Heart left ventricle (tissue), 16 donors: ENCODE measurements at regions not wholly inside any gene's neighbourhood (a gene's known extent, or its start where the extent isn't known, plus 50 kb on each side); places are given as distances from the start of the nearest gene placed in this dataset.

Experiments used
- ATAC-seq, 4 donors: fragments of 200-7000 bp; cut with Tn5 transposase; one replicate each; pipeline ENCODE4 v1.9.1; 2020 to 2022; ENCODE audit warnings: moderate library complexity in 4 of 4, mild to moderate bottlenecking in 3 of 4, moderate number of reproducible peaks in 1 of 4
- DNase-seq, 5 donors: peaks; one replicate each; pipeline ENCODE4 v3.0.0-alpha.2; 2020
- H3K27ac ChIP-seq, 12 donors: fragments of 200-600 bp; sonication (generic) in 4 of 12; one replicate each; pipeline versions ENCODE4 v1.5.0 to v1.8.0; 2016 to 2022; ENCODE audit warnings: mild to moderate bottlenecking in 2 of 12
- H3K27me3 ChIP-seq, 9 donors: fragments of 200-600 bp; sonication (generic) in 2 of 9; one replicate each; pipeline versions ENCODE4 v1.5.1 to v1.8.0; 2016 to 2022; ENCODE audit warnings: mild to moderate bottlenecking in 3 of 9
- H3K36me3 ChIP-seq, 9 donors: fragments of 200-600 bp; sonication (generic) in 2 of 9; one replicate each; pipeline versions ENCODE4 v1.5.0 to v1.8.0; 2018 to 2022; ENCODE audit warnings: mild to moderate bottlenecking in 2 of 9
- H3K4me1 ChIP-seq, 12 donors: fragments of 200-600 bp; sonication (generic) in 4 of 12; one replicate each; pipeline versions ENCODE4 v1.5.0 to v1.8.0; 2016 to 2022; ENCODE audit warnings: mild to moderate bottlenecking in 3 of 12
- H3K4me3 ChIP-seq, 12 donors: fragments of 200-600 bp; sonication (generic) in 4 of 12; one replicate each; pipeline versions ENCODE4 v1.5.0 to v1.8.0; 2017 to 2022; ENCODE audit warnings: mild to moderate bottlenecking in 9 of 12, moderate library complexity in 4 of 12
- H3K9me3 ChIP-seq, 12 donors: fragments of 200-600 bp; sonication (generic) in 4 of 12; one replicate each; pipeline versions ENCODE4 v1.5.0 to v1.8.0; 2016 to 2022; ENCODE audit warnings: mild to moderate bottlenecking in 1 of 12
- CTCF ChIP-seq, 12 donors: fragments of 200-600 bp; sonication (generic) in 4 of 12; IDR thresholded peaks; one replicate each; pipeline versions ENCODE4 v1.5.0 to v1.8.0; 2018 to 2022; ENCODE audit warnings: antibody characterized with exemption in 12 of 12, mild to moderate bottlenecking in 5 of 12
- POLR2A ChIP-seq, 2 donors: fragments of 450-650 bp; IDR thresholded peaks; one replicate each; pipeline ENCODE4 v1.6.1; 2017; ENCODE audit warnings: antibody characterized with exemption in 2 of 2, mild to moderate bottlenecking in 2 of 2, moderate library complexity in 2 of 2
- WGBS, 4 donors: extraction: QIAGEN DNeasy Blood & Tissue Kit in 2 of 4; methylation state at CpG; one replicate each; pipeline versions ENCODE4 v1.1.5 to v1.1.7; 2013 to 2018; 5-methylcytosine and 5-hydroxymethylcytosine counted together
- intact Hi-C, 10 donors: fragments of 100-400 bp; cut with DNase I; formaldehyde crosslinking; loops; one replicate each; pipeline versions ENCODE4 v1.11.1 to v1.14.2; 2022
- donor health status: ischemic (EF 13 %, LVEDD 7.1; RV severe dilation, severe dysfunction).
- donor health status: healthy with polysubstance abuse.
- donor health status: DM: no; HTN: yes; CAD: no.
- donor health status: DM: no; HTN: no; CAD: no.
- donor health status: ischemic (EF 25% LVEDD 6.9; RV normal size, moderate dysfunction).
- donor health status: ischemic (EF 25% LVEDD 5.7; RV mildly dilated, moderate dysfunction).
- donor health status: healthy.
- donor health status: DM: yes; HTN: yes; CAD: no.
- donor health status: ischemic (EF 35%, LVEDD 5.7; RV mildly dilated, moderate dysfunction).
- donor health status: nonischemic (EF 11% LVEDD 7.7; RV severe dilation, severe dysfunction).
- donor health status: DM: yes; HTN: yes; CAD: no.
- donor health status: PGD.
- donor health status: ischemic (EF 29% LVEDD 5.4; RV normal size, mild dysfunction).
- donor health status: nonischemic (EF 23%, LVEDD 6.1; RV moderate dilation, normal function).

- no peak overlapping the region for H3K4me3 ChIP-seq
- ATAC-seq (no peak), DNase-seq (no peak)
- no peaks in the 10 kb centered on the region for H3K27me3 ChIP-seq
- no peaks in the 10 kb centered on the region for H3K36me3 ChIP-seq
- H3K27ac ChIP-seq: no peak overlapping the region
- H3K9me3 ChIP-seq: no peaks in the 10 kb centered on the region
- peaks cover 0 to 5% (median 0%) of the 10 kb centered on the region in 12 donors for H3K4me1 ChIP-seq
- 82 to 89% (median 87%) methylated on average over 3 of the region's 3 CpGs for WGBS, 4 donors
- TF ChIP-seq CTCF (IDR thresholded peaks at IDR 0.05) (no peak), POLR2A (IDR thresholded peaks at IDR 0.05) (no peak)
- intact Hi-C loops: no loop called here
These were observed 97.8 kb downstream of the AQP9 start for GRCh38 chr15:58235961-58236360.

- peaks cover 0 to 4% (median 0%) of the 10 kb centered on the region in 12 donors for H3K4me1 ChIP-seq
- no peaks in the 10 kb centered on the region for H3K36me3 ChIP-seq
- H3K4me3 ChIP-seq: no peak overlapping the region
- ATAC-seq (peak in 1 of 4 donors; percentile 11), DNase-seq (no peak)
- H3K27me3 ChIP-seq: no peaks in the 10 kb centered on the region
- intact Hi-C loops: no loop called here
- WGBS, 4 donors: 79 to 88% (median 82%) methylated on average over 9 of the region's 9 CpGs
- no peaks in the 10 kb centered on the region for H3K9me3 ChIP-seq
- TF ChIP-seq CTCF (IDR thresholded peaks at IDR 0.05) (no peak), POLR2A (IDR thresholded peaks at IDR 0.05) (no peak)
- peak overlapping the region in 1 of 12 donors; percentile 22 for H3K27ac ChIP-seq
These were observed 102.2 kb downstream of the AQP9 start for GRCh38 chr15:58240191-58240932.

GRCh38 chr15:58241872-58242271, 103.7 kb downstream of the AQP9 start:
- no peaks in the 10 kb centered on the region for H3K9me3 ChIP-seq
- no peaks in the 10 kb centered on the region for H3K36me3 ChIP-seq
- H3K4me1 ChIP-seq: peaks cover 0 to 18% (median 4%) of the 10 kb centered on the region in 12 donors
- no peak overlapping the region for H3K4me3 ChIP-seq
- intact Hi-C loops: no loop called here
- DNase-seq (no peak), ATAC-seq (peak; percentile 51 to 69 (median 64))
- WGBS, 4 donors: 49 to 52% (median 50%) methylated on average over 7 of the region's 7 CpGs
- H3K27ac ChIP-seq: peak overlapping the region in 2 of 12 donors; percentile 9 to 42
- no peaks in the 10 kb centered on the region for H3K27me3 ChIP-seq
- TF ChIP-seq CTCF (IDR thresholded peaks at IDR 0.05): peak in 2 of 12 donors; percentile 17 to 30
- no peak for TF ChIP-seq POLR2A (IDR thresholded peaks at IDR 0.05)

GRCh38 chr15:58243070-58243469, 104.9 kb downstream of the AQP9 start:
- H3K36me3 ChIP-seq: no peaks in the 10 kb centered on the region
- no peak overlapping the region for H3K4me3 ChIP-seq
- intact Hi-C loops: no loop called here
- H3K27ac ChIP-seq: no peak overlapping the region
- WGBS, 4 donors: 47 to 54% (median 53%) methylated on average over 7 of the region's 7 CpGs
- TF ChIP-seq POLR2A (IDR thresholded peaks at IDR 0.05) (no peak), CTCF (IDR thresholded peaks at IDR 0.05) (no peak)
- no peaks in the 10 kb centered on the region for H3K27me3 ChIP-seq
- peaks cover 0 to 29% (median 13%) of the 10 kb centered on the region in 12 donors for H3K4me1 ChIP-seq
- H3K9me3 ChIP-seq: no peaks in the 10 kb centered on the region
- DNase-seq: no peak
- ATAC-seq: no peak
